ENCODE measurements at regions not wholly inside any gene's neighbourhood (a gene's known extent, or its start where the extent isn't known, plus 50 kb on each side); places are given as distances from the start of the nearest gene placed in this dataset.

GRCh38 chr13:106433066-106433465 is 102.4 kb downstream of the EFNB2 start:
- DNase-seq: no peak

GRCh38 chr13:106432636-106433035 is 102.8 kb downstream of the EFNB2 start:
- no peak for DNase-seq

DNA sequence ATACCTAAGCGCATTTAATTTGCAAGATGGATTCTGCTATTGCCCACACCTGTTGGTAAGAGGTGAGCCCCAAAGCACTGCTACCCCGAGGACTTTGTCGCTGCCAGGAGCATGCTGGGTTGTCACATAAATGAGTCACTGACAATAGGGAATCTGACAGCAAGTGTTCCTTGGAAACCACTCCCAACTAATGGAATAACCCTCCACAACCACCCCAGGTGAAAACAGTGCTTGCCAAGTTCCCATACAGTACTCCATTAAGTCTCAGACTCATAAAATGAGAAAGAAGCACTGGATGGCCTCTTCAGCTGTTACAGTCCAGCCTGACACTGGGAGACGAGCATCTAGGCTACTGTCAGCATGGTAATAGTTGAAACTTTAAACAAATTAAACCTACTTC is 108.6 kb downstream of the EFNB2 start:
- DNase-seq: no peak

DNA sequence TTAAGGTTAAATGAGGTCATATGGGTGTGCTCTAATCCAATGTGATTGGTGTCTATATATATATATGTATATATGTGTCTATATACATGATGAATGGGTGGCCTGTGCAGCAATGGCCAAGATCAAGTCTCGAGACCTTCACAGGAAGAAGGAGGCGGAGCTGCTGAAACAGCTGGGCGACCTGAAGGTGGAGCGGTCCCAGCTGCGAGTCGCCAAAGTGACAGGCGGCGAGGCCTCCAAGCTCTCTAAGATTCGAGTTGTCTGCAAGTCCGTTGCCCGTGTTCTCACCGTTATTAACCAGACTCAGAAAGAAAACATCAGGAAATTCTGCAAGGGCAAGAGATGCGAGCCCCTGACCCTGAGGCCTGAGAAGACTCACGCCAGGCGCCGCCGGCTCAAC is 109.8 kb downstream of the EFNB2 start:
- DNase-seq: no peak

GRCh38 chr13:106424805-106425204 is 110.7 kb downstream of the EFNB2 start:
- no peak for DNase-seq

GRCh38 chr13:106423530-106423929 is 111.9 kb downstream of the EFNB2 start:
- DNase-seq: no peak

DNA sequence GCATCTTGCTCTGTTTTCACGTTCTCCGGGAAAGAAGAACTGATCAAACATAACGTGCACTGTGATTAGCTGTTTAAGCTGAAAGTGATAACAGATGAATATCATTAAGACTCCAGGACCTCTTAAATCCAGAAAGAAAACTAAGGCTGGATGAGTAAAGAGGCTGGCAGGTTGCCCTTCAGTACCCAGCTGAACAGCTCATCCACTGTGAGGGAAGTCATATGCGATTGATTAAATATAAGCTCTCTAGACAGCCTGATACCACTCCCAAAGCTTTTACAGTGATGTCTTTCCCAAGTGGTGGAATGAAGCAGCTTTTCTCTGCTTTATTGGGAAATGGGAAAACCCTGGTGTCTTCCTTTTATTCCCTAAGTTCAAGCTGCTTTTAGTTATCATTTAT is 116.9 kb downstream of the EFNB2 start:
- no peak for DNase-seq

DNA sequence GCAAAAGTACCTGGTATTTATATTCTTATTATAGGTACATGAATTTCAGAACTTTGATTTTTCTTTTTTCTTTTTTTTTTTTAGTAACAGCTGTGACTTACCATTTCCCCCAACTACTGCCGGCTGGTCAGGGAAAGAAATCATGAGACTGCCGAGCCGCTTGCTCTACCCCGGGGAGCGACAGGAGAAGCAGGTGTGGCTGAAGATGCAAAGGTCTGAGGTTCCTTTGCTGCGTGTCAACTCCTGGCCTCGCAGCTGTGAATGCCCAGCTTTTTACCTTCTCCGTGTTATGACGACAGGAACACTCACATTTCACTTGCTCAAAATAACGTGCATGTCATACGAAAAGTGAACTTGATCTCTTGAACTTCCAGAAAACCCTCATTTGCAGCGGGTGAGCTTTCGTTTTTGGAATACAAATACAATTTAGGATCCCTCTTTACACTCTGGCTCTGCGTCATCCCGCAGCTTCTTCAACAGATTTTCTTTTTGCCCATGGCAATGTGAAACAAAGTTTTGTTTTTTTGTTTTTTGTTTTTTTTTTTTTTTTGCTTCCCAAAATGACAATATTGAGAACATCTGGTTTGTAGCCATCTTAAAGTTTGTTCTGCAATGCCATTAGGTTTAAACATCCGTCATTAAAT is 117.9 kb downstream of the EFNB2 start:
- DNase-seq: no peak

GRCh38 chr13:106416645-106417044 is 118.8 kb downstream of the EFNB2 start:
- DNase-seq: no peak

GRCh38 chr13:106415971-106416370 is 119.5 kb downstream of the EFNB2 start:
- no peak for DNase-seq

DNA sequence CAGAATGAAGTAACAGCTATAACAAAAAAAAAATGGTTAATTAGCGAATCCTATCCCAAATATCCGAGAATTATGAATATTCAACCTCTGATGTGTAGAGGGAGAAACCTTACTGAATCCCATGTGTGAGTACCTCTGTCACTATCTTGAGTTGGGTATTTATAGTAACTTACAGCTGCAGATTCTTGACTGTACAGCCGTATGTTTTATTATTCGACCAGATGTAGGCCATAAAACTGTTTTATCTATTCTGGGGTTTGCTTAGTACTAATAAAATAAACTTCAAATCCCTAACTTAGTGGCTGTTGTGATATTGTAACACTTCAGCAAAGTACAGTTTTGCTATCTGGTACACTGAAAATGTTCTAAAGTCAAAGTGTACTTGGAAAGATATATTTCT is 120.0 kb downstream of the EFNB2 start:
- no peak for DNase-seq

DNA sequence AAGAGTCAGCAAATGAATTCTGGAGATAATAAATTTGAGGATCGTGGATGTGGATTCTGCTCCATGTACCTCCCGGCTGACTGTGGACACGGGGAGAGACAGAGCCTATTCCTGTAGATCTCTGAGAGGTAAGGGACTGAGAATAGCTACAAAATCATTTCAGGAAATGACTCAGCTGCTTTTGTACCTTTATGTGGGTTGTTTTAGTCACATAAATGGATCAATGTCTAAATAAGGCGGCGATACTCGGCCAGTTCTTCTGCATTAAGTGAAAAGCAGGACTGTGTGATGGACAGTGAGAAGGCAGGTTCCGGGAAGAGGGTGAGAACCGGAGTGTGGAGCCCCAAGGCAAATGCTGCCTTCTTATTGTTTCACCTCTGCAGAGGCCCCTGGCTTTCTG is 128.1 kb downstream of the EFNB2 start:
- DNase-seq: no peak

DNA sequence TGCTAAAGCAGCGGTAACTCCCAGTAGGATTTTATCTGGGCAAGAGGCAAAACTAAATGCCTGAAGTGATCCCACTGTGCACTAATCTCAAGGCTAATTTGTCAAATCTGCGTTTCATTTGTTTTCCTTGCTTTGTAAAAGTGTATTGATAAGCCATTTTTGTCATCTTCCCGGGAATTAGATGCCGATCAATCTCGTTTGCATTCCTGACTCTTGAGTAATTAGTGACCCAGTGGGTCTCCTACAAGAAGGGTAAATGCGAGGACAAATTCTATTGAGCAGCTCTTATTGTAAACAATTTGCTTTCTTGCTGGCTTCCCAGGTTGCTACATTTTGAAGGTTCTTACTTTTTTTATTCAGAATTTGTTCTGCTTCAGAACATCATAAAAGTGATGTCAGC is 129.7 kb downstream of the EFNB2 start:
- DNase-seq: no peak

DNA sequence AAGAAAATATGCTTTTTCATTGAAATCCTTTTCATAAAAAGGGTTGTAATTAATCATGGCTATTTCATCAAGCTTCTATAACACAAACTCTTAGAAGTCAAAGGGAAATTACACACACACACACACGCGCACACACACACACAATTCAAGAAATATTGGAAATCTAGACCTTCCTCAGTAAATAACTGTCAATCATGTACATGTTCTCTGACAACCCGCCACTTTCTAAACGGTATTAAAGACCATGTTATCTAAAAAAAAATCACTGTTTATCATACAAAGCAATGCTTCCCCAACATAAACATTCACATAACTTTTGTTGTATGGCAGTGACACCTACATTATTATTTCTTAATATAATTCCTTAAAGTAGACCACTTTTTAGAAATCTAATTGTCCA is 132.2 kb downstream of the EFNB2 start:
- DNase-seq: no peak

DNA sequence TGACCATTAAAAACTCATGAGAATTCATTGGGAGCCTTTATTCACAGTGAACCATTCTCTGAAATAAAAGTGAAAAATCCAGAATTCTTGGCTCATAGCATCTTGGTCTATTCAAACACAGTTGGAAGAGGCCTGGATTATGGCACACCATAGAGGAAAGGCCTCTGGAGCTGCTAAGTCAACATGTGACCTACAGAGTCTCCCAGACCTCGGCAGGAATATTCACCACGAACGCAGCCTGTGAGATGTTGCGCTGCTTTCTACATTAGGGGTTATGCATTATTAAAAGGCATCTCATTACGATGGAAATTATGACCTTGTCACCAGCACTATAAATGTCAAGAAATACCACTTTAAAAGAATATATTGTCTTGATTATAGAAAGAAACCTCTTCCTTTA is 132.6 kb downstream of the EFNB2 start:
- DNase-seq: no peak

DNA sequence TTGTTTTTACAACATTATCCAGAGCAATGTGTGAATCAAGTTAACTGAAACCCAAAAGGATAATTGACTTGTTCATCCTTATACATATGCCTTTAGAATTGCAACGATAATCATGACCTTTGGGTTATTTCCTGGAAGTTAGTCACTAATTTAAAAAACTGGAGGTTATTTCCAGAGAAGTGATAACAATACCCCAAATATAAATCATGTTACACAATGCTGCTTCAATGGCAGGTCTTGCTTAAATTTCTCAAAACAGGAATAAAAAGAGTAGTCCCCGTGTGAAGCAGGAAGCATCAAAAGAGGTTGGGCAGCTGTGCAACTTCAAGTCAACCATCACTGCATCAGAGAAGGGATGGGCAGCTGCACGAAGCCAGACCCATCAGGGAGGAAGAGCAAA is 134.4 kb downstream of the EFNB2 start:
- DNase-seq: no peak

DNA sequence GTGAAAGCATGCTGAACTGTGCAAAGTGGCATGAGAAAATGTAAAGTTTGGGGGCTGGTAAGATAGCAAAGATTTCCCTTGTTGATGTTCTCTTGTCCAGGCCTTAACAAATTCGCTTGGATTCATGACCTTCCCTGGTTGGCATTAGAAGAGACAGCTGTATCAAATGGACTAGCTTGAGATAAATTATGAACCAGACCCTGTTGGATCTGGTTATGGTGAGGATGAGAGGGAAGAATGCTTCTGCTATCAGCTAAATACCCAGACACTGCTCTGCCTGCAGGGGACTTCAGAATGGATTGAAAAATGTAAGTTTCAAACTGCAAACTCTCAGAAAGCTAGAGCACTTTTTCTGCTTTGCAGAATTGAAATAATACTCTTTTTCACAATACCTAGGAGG is 135.2 kb downstream of the EFNB2 start:
- no peak for DNase-seq

DNA sequence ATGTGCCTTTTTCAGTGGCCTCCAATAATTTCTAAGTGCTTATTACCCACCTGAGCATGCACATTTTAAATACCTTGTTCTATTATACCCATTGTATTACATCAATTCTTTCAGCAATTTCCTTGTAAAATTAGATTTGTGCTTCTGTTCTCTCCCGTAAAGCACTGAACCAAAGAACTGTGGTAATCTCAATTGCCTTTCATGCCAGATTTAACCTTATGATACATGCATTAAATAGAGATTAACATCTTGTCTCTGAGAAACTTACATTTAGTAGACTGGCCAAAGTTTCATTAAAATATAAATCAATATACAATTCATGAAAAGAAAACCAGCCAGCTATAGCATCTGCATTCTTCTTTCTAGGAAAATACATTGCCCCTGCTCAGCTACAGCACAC is 137.2 kb downstream of the EFNB2 start:
- DNase-seq: no peak

DNA sequence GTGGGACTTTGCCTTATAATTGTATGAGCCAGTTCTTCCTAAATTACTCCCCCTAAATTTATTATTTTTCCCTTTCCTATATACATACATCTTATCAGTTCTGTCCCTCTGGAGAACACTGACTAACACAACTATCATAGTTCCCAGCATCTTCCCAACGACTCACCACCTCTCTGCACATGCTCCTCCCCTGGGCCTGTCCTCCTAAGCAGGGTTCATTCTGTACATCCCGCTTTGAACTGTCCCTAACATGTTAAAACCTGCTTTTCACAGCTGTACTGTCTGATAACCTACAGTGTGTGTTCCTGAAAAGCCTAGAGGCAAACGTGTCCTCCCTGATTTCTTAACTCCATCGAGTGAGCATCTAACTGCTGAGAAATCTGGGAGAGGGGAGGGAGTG is 141.7 kb downstream of the EFNB2 start:
- DNase-seq: no peak

DNA sequence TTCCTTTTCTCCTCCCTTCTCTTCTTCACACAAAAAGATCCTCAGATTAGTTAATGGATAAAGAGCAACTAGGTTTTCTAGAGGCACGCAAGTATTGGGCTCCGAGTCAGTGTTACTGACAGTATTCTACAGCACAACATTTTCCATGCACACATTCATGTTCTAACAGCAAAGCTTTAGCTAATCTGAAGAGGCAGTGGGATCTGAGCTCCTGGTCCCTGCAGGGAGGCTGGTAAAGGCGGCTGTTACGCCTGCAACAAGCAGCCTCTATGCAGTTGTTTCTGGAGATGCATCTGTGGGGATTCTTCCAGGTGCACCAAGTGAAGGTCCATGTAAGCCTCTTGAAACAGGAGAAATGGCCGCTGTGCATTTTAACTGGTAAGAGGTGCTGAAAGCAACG is 143.8 kb downstream of the EFNB2 start:
- no peak for DNase-seq

DNA sequence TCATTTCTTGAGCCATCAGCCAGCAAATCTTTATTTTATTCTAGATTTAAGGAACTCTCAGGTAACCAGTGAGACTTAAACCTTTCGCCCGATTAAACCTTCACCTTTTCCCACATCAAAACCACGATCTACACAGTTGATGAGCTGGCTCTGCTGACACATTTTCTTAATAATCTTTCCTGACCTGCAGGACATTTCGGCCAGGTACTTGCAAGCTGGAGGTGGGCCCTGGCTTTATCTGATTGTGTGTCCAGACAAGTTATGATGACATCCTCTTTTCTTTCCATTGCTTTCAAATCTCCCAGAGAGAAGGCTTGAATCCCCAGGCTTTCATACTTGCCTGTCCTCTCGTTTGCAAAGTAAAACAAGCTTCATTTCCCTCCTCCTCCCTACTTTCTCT is 144.2 kb downstream of the EFNB2 start:
- no peak for DNase-seq

GRCh38 chr13:106390367-106390766 is 145.1 kb downstream of the EFNB2 start:
- DNase-seq: no peak

- DNase-seq: no peak
Observed at GRCh38 chr13:106385654-106386053, 149.8 kb downstream of the EFNB2 start.

GRCh38 chr13:106384516-106384915 is 150.9 kb downstream of the EFNB2 start:
- DNase-seq: no peak

GRCh38 chr13:106383791-106384190 is 151.7 kb downstream of the EFNB2 start:
- DNase-seq: no peak

DNA sequence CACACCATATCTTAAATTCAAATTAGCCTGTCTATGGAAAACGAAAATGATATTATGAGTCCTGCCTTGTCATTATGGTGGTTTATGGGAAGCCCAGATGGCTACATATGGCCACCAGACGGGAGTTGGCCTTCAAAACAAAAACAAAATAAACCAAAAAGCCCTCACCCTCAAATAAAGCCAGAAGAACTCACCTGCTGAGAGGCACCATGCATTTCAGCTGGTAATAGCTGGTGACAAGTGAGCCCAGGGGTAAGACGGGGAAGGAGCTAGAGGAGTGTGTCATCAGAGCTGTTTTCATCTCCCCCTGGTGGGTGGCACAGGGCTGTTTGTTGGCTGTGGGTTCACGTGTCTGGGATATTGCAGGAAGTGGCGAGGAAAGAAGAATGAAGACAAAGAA is 152.9 kb downstream of the EFNB2 start:
- DNase-seq: no peak

All from CD4-positive, alpha-beta T cell treated with Interleukin-1 beta for 1 hour (primary cell).